GM23248 (cell line): ENCODE measurements at regions not wholly inside any gene's neighbourhood (a gene's known extent, or its start where the extent isn't known, plus 50 kb on each side); places are given as distances from the start of the nearest gene placed in this dataset.

Experiments used
- DNase-seq: peaks from one replicate; pipeline ENCODE4 v3.0.0-alpha.2; 2015
- H2AFZ ChIP-seq: fragments of 200-600 bp; sonication (generic); 2 replicates; pipeline ENCODE4 v1.6.1; 2016; ENCODE audit warnings: antibody characterized with exemption
- H3F3A ChIP-seq: fragments of 200-600 bp; sonication (generic); 2 replicates; pipeline ENCODE4 v1.6.1; 2016; ENCODE audit warnings: mild to moderate bottlenecking, antibody characterized with exemption, mixed run types; ENCODE audit not compliant: insufficient read depth
- H3K27ac ChIP-seq: fragments of 200-600 bp; sonication (generic); 2 replicates; pipeline ENCODE4 v1.5.1; 2016; ENCODE audit warnings: mild to moderate bottlenecking
- H3K27me3 ChIP-seq: fragments of 200-600 bp; sonication (generic); replicated peaks from 2 replicates; pipeline ENCODE4 v1.6.1; 2016; ENCODE audit warnings: mild to moderate bottlenecking; ENCODE audit not compliant: insufficient read depth
- H3K36me3 ChIP-seq: fragments of 200-600 bp; sonication (generic); 2 replicates; pipeline ENCODE4 v1.6.1; 2016; ENCODE audit warnings: low read depth, mild to moderate bottlenecking
- H3K4me1 ChIP-seq: fragments of 200-600 bp; sonication (generic); 2 replicates; pipeline ENCODE4 v1.6.1; 2016; ENCODE audit warnings: mild to moderate bottlenecking; ENCODE audit not compliant: insufficient read depth
- H3K4me2 ChIP-seq: fragments of 200-600 bp; sonication (generic); one replicate; pipeline ENCODE4 v1.6.1; 2016; ENCODE audit warnings: mild to moderate bottlenecking; ENCODE audit not compliant: unreplicated experiment
- H3K4me3 ChIP-seq: fragments of 200-600 bp; sonication (generic); 2 replicates; pipeline ENCODE4 v1.5.1; 2016; ENCODE audit warnings: mild to moderate bottlenecking
- H3K79me2 ChIP-seq: fragments of 200-600 bp; sonication (generic); 2 replicates; pipeline ENCODE4 v1.6.1; 2016; ENCODE audit warnings: mild to moderate bottlenecking; ENCODE audit not compliant: insufficient read depth
- H3K9ac ChIP-seq: fragments of 200-600 bp; sonication (generic); 2 replicates; pipeline ENCODE4 v1.6.1; 2016; ENCODE audit warnings: mild to moderate bottlenecking
- H3K9me2 ChIP-seq: fragments of 200-600 bp; sonication (generic); 2 replicates; pipeline ENCODE4 v1.6.1; 2016; ENCODE audit warnings: mixed run types, mild to moderate bottlenecking, moderate library complexity; ENCODE audit not compliant: insufficient read depth
- H3K9me3 ChIP-seq: fragments of 200-600 bp; sonication (generic); one replicate; pipeline ENCODE4 v1.6.1; 2017; ENCODE audit warnings: low read depth
- H4K20me1 ChIP-seq: fragments of 200-600 bp; sonication (generic); 2 replicates; pipeline ENCODE4 v1.6.0; 2016; ENCODE audit not compliant: insufficient read depth
- EZH2 ChIP-seq: fragments of 200-600 bp; sonication (generic); IDR thresholded peaks from 2 replicates; pipeline ENCODE4 v1.6.1; 2018; ENCODE audit warnings: antibody characterized with exemption, mild to moderate bottlenecking; ENCODE audit not compliant: insufficient read depth, poor library complexity, severe bottlenecking
- EZH2phosphoT487 ChIP-seq: fragments of 200-600 bp; sonication (generic); IDR thresholded peaks from 2 replicates; pipeline ENCODE4 v1.6.1; 2018; ENCODE audit warnings: antibody characterized with exemption, moderate library complexity, mild to moderate bottlenecking, low read depth; ENCODE audit not compliant: insufficient read depth
- WGBS, 2 experiments: methylation state at CpG; one replicate each; pipeline ENCODE4 v1.1.6; 2015 to 2017; ENCODE audit warnings: low lambda C conversion rate in 2 of 2, low coverage in 1 of 2; ENCODE audit errors: missing lambda C conversion rate in 2 of 2; 5-methylcytosine and 5-hydroxymethylcytosine counted together
- in situ Hi-C: fragments of 300-500 bp; cut with MboI; formaldehyde crosslinking; loops from 2 replicates; pipeline ENCODE4 v1.15.0; 2020

DNA sequence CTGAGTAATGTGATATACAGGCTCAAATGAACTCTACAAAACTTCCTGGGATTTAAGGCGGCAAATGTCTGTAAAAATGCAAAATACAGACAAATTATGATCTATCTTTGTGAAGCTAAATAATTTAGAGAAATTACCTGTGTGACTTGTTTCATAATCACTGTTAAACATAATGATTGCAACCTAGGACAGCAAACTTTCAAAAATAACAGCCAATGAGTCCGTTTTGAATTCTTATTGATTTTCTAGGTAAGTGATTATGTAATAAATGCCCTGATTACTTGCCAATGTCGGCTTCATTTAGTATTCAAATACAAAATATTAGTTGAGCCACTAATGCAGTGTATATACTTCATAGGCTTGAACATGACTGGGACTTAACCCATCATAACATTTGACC is 238.2 kb upstream of the DAB2 start:
- H3K27me3 ChIP-seq, result no peaks in the 10 kb centered on the region
- peaks cover 12% of the 10 kb centered on the region for H3K4me1 ChIP-seq
- H3K9me2 ChIP-seq, result no peaks in the 10 kb centered on the region
- H2AFZ ChIP-seq, result no peak overlapping the region
- H3K9ac ChIP-seq, result no peak overlapping the region
- no peaks in the 10 kb centered on the region; the same call in 1 of the 2 replicates for H3F3A ChIP-seq
- in situ Hi-C loops, result no loop called here
- H3K4me3 ChIP-seq, result no peak overlapping the region
- no peaks in the 10 kb centered on the region for H3K9me3 ChIP-seq
- H3K4me2 ChIP-seq, result no peak overlapping the region
- no peaks in the 10 kb centered on the region for H4K20me1 ChIP-seq
- no peak for TF ChIP-seq EZH2
- TF ChIP-seq EZH2phosphoT487, result no peak
- no peaks in the 10 kb centered on the region for H3K79me2 ChIP-seq
- 57% methylated on average over 3 of the region's 3 CpGs for WGBS, 2 experiments
- DNase-seq, result no peak
- no peak overlapping the region for H3K27ac ChIP-seq
- H3K36me3 ChIP-seq, result no peaks in the 10 kb centered on the region

DNA sequence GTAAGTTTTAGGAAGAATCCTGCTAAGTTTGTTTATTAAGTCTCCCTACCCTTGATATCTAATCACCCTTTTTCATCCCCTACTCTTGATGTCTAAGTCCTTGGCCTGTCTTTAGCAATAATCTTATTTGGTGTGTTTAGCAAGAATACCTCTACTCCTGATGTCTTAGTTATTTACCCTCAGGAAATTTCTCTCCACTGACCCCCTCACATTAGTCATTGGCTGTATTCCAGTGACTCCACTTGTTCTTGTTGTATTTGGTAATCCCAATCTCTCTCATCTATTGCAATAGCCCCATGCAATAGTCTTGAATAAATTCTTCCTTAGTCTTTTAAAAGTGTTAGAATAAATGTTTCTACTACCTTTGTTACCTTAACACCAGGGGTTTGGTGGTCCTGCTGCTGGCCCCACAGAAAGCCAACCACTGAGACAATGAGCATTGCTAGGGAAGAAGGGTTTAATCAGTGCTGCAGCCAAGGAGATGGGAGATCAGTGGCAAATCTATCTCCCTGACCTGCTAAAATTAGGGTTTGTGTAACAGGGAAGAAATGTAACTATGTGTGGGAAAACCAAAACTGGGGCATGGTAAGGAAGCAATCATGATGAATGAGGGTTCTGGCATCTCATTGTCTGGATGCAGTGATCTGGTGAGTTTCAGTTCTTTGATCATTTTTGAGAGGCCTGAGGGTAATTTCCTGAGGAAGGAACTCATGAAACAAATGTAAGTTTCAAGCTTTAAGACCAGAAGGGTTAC is 236.4 kb upstream of the DAB2 start:
- no peaks in the 10 kb centered on the region for H3K9me2 ChIP-seq
- H4K20me1 ChIP-seq, result no peaks in the 10 kb centered on the region
- peaks cover 12% of the 10 kb centered on the region for H3K4me1 ChIP-seq
- no peak overlapping the region for H3K4me3 ChIP-seq
- H3K27me3 ChIP-seq, result no peaks in the 10 kb centered on the region
- peak overlapping the region; percentile 19 for H3K4me2 ChIP-seq
- no peaks in the 10 kb centered on the region for H3K36me3 ChIP-seq
- peak overlapping the region; percentile 39 for H3K27ac ChIP-seq
- no peaks in the 10 kb centered on the region for H3K79me2 ChIP-seq
- no peak for TF ChIP-seq EZH2phosphoT487
- TF ChIP-seq EZH2, result no peak
- H3K9ac ChIP-seq, result no peak overlapping the region
- no peaks in the 10 kb centered on the region; the same call in 1 of the 2 replicates for H3F3A ChIP-seq
- in situ Hi-C loops, result no loop called here
- DNase-seq, result peak; percentile 48
- no peaks in the 10 kb centered on the region for H3K9me3 ChIP-seq
- H2AFZ ChIP-seq, result no peak overlapping the region

DNA sequence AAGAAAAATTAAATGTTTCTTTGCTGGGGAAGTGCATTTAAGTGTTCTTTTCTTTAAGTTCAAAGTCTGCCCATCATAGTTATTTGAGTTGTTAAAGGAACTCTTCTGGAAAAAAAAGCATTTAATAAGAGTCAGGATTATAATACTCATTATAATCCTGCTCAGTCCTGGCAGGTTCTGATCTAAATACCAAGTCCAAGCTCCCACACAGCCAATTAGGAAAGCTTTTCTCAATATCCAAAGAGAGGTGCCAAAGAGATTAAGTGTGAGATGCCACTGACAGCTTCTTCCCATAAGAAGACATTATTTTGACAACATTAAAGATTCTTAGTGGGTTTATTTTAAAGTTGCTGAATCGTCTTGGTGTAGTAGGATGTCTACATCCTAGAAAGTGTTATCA is 235.2 kb upstream of the DAB2 start:
- Histone ChIP-seq H3K79me2 (no peaks in the 10 kb centered on the region), H2AFZ (no peak overlapping the region), H3K9me3 (no peaks in the 10 kb centered on the region), H3K4me3 (no peak overlapping the region), H4K20me1 (no peaks in the 10 kb centered on the region), H3K9me2 (no peaks in the 10 kb centered on the region), H3K27me3 (no peaks in the 10 kb centered on the region), H3K4me2 (no peak overlapping the region), H3K4me1 (peaks cover 12% of the 10 kb centered on the region), H3K9ac (no peak overlapping the region), H3F3A (no peaks in the 10 kb centered on the region; the same call in 1 of the 2 replicates), H3K36me3 (no peaks in the 10 kb centered on the region), H3K27ac (no peak overlapping the region)
- WGBS, 2 experiments, result 70 to 73% methylated on average over 1 of the region's 1 CpG
- in situ Hi-C loops, result no loop called here
- no peak for DNase-seq
- TF ChIP-seq EZH2 (no peak), EZH2phosphoT487 (no peak)

DNA sequence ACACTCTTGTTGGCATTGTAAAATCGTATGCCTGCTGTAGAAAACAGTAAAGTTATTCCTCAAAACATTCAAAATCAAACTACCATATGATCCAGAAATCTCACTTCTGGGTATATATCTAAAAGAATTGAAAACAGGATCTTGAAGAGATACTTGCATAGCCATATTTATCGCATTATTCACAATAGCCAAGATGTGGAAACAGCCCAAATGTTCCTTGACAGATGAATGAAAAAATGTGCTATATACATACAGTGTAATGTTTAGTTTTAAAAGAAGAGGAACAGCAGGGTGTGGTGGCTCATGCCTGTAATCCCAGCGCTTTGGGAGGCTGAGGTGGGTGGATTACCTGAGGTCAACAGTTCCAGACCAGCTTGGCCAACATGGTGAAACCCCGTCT is 234.1 kb upstream of the DAB2 start:
- TF ChIP-seq EZH2 (no peak), EZH2phosphoT487 (no peak)
- Histone ChIP-seq H2AFZ (no peak overlapping the region), H3K79me2 (no peaks in the 10 kb centered on the region), H3K9ac (no peak overlapping the region), H3K27me3 (no peaks in the 10 kb centered on the region), H3K4me2 (no peak overlapping the region), H4K20me1 (no peaks in the 10 kb centered on the region), H3F3A (no peaks in the 10 kb centered on the region; the same call in 1 of the 2 replicates), H3K9me2 (no peaks in the 10 kb centered on the region), H3K27ac (no peak overlapping the region), H3K4me3 (no peak overlapping the region), H3K4me1 (peaks cover 12% of the 10 kb centered on the region), H3K9me3 (no peaks in the 10 kb centered on the region), H3K36me3 (no peaks in the 10 kb centered on the region)
- 80 to 81% methylated on average over 4 of the region's 4 CpGs for WGBS, 2 experiments
- in situ Hi-C loops, result no loop called here
- no peak for DNase-seq
